Type B pancreatic cell (in vitro differentiated cells): ENCODE measurements at regions not wholly inside any gene's neighbourhood (a gene's known extent, or its start where the extent isn't known, plus 50 kb on each side); places are given as distances from the start of the nearest gene placed in this dataset.

Experiments used
- DNase-seq: peaks from one replicate; pipeline ENCODE4 v3.0.0; 2021; ENCODE audit warnings: mixed read lengths; ENCODE audit not compliant: unreplicated experiment; ENCODE audit errors: extremely low spot score
- H3K27ac Mint-ChIP-seq: 2 replicates; pipeline ENCODE4 v1.8.0; 2021; ENCODE audit warnings: mild to moderate bottlenecking, mixed read lengths
- H3K27me3 Mint-ChIP-seq: 2 replicates; pipeline ENCODE4 v1.8.0; 2021; ENCODE audit warnings: mixed read lengths
- H3K36me3 Mint-ChIP-seq: 2 replicates; pipeline ENCODE4 v1.8.0; 2021; ENCODE audit warnings: mixed read lengths
- H3K4me1 Mint-ChIP-seq: one replicate; pipeline ENCODE4 v1.8.0; 2021; ENCODE audit warnings: mixed read lengths; ENCODE audit not compliant: unreplicated experiment
- H3K4me3 Mint-ChIP-seq: 2 replicates; pipeline ENCODE4 v1.8.0; 2021; ENCODE audit warnings: mild to moderate bottlenecking, mixed read lengths
- H3K9me3 Mint-ChIP-seq: 2 replicates; pipeline ENCODE4 v1.8.0; 2021; ENCODE audit warnings: mixed read lengths
- CTCF ChIP-seq: fragments of 200-600 bp; sonication (generic); conservative IDR thresholded peaks from 2 replicates; pipeline ENCODE4 v1.5.0; 2021; ENCODE audit warnings: antibody characterized with exemption, mild to moderate bottlenecking

GRCh38 chr4:3667258-3667657 lies 98.9 kb upstream of the ADRA2C start:
- Mint-ChIP-seq H3K36me3 (no peaks in the 10 kb centered on the region), H3K4me1 (peaks cover 17% of the 10 kb centered on the region), H3K9me3 (no peaks in the 10 kb centered on the region), H3K4me3 (no peak overlapping the region), H3K27ac (no peak overlapping the region), H3K27me3 (peaks cover 17% of the 10 kb centered on the region)
- no peak for DNase-seq
- TF ChIP-seq CTCF, result no peak

DNA sequence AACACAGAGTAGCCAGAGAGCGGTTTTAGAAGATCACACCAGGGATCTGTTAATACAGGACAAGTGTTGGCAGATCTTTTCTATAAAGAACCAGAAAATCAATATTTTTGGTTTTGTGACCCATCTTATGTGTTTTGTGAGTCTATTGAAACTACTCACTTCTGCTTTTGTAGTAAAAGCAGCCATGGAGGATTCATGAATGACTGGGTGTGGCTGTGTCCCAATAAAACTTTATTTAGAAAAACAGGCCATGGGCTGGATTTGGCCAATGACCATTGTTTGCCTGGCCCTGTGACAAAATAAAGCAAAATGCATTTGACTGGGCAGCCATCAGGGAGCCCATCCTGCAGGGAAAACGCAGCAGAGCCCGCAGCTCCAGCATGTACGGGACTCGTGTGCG lies 99.9 kb upstream of the ADRA2C start:
- DNase-seq, result no peak
- Mint-ChIP-seq H3K36me3 (no peaks in the 10 kb centered on the region), H3K27ac (no peak overlapping the region), H3K4me3 (no peak overlapping the region), H3K4me1 (peaks cover 15% of the 10 kb centered on the region), H3K9me3 (no peaks in the 10 kb centered on the region), H3K27me3 (peaks cover 13% of the 10 kb centered on the region)
- TF ChIP-seq CTCF, result no peak

DNA sequence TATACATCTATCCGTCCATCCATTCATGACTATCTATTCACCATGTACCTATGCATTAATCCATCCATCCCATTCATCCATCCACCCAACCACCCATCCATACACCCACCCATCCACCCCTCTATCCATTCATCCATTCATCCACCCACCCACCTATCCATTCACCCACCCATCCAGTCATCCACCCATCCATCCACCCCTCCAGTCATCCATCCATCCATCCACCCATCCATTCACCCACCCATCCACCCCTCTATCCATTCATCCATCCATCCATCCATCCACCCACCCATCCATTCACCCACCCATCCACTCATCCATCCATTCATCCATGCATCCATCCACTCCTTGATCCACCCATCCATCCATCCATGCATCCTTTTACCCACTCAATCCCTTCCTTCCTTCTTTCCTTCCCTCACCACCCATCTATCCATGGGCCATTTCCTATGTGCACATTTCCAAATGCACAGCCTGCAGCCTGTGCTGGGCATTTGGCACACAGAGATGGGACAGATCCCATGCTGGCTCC lies 100.8 kb upstream of the ADRA2C start:
- Mint-ChIP-seq H3K27ac (no peak overlapping the region), H3K27me3 (peaks cover 19% of the 10 kb centered on the region), H3K4me3 (no peak overlapping the region), H3K9me3 (no peaks in the 10 kb centered on the region), H3K36me3 (no peaks in the 10 kb centered on the region), H3K4me1 (peaks cover 14% of the 10 kb centered on the region)
- no peak for TF ChIP-seq CTCF
- DNase-seq, result no peak

DNA sequence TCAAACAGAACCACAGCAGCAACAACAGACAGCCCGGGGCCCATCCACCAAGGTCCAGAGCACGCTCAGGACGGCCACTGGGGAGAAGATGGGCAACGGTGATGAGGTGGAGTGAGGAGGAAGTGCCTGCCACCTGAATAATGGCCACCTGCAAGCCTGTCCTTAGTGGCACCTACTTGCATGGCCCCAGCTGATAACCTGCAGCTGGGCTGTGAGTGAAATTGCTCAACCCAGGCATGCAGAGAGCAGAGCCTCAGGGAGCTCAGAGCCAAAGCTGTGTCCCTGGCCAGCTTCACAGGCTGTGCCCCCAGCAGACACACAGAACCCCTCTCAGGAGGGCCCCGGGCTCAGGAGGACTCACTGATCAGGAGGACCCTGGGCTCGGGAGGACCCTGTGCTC lies 102.4 kb upstream of the ADRA2C start:
- Mint-ChIP-seq H3K4me3 (no peak overlapping the region), H3K4me1 (peaks cover 7% of the 10 kb centered on the region), H3K9me3 (no peaks in the 10 kb centered on the region), H3K27ac (no peak overlapping the region), H3K36me3 (no peaks in the 10 kb centered on the region), H3K27me3 (peaks cover 25% of the 10 kb centered on the region)
- no peak for DNase-seq
- no peak for TF ChIP-seq CTCF

DNA sequence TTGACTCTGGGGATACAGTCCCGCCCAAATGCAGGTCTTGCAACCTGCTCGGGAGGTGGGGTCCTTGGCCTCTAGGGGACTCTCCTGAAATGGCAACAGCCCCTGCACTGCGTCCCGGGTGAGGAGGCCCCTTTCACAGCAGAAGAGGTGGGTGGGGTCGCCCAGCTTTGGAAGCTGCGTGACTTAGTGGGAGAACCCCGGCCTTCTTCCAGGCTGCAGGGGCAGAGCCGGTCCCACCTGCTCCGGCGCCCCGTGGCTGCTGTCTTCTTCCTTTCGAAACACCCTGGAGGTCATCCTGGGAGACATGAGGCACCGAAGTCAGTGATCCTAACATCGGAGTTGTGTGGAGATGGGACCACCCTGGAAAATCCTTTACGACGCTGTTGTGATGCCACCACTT lies 103.7 kb upstream of the ADRA2C start:
- TF ChIP-seq CTCF, result no peak
- H3K9me3 Mint-ChIP-seq, result no peaks in the 10 kb centered on the region
- no peaks in the 10 kb centered on the region for H3K36me3 Mint-ChIP-seq
- no peak overlapping the region for H3K4me3 Mint-ChIP-seq
- peaks cover 7% of the 10 kb centered on the region for H3K4me1 Mint-ChIP-seq
- no peak for DNase-seq
- H3K27me3 Mint-ChIP-seq, result peaks cover 29% of the 10 kb centered on the region
- H3K27ac Mint-ChIP-seq, result no peak overlapping the region

DNA sequence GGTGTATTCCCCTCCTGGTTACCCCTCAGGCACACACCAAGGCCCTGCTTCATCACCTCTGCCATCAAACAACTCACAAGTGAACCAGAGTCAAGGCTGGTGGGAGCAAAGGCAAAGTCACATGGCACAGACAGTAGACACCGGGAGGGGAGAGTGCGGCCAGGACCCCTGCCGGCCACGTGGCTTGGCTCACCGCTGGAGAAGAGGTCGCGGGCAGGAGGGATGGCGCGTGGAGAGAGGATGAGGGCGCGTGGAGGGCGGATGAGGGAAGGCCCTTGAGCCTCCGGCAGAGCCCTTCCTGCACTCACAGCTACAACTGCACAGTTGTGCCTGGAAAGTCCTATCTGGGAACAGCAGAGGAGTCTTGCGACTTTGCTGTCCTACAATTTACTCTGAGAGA lies 104.2 kb upstream of the ADRA2C start:
- H3K4me1 Mint-ChIP-seq, result peaks cover 7% of the 10 kb centered on the region

More for the DNA sequence above, 104.2 kb upstream of the ADRA2C start:
- Mint-ChIP-seq H3K4me3 (no peak overlapping the region), H3K27me3 (peaks cover 29% of the 10 kb centered on the region), H3K27ac (no peak overlapping the region), H3K9me3 (no peaks in the 10 kb centered on the region), H3K36me3 (no peaks in the 10 kb centered on the region)
- DNase-seq, result no peak
- no peak for TF ChIP-seq CTCF
